ENCODE measurements at regions not wholly inside any gene's neighbourhood (a gene's known extent, or its start where the extent isn't known, plus 50 kb on each side); places are given as distances from the start of the nearest gene placed in this dataset.

GRCh38 chr19:23547816-23548430 lies 139.1 kb downstream of the ZNF675 start:
- no peaks in the 10 kb centered on the region for H3K27me3 ChIP-seq (ENCODE audit: control insufficient read depth, insufficient read depth, low read length, poor library complexity, severe bottlenecking)
- peaks cover 47% of the 10 kb centered on the region for H3K9me3 ChIP-seq (ENCODE audit: control insufficient read depth, low read length)
- peaks cover 61% of the 10 kb centered on the region for H3K9me3 Mint-ChIP-seq
- H3K27ac Mint-ChIP-seq: no peak overlapping the region
- peaks cover 9% of the 10 kb centered on the region for H3K4me1 Mint-ChIP-seq
- WGBS, 2 experiments (ENCODE audit: insufficient coverage in 1 of 2, insufficient read length in 1 of 2): 80 to 84% methylated on average over 10 to 11 of the region's 11 CpGs
- no peak for TF ChIP-seq CTCF (conservative IDR thresholded peaks at IDR 0.05)
- H3K36me3 ChIP-seq (ENCODE audit: control insufficient read depth, insufficient read depth, low read length): no peaks in the 10 kb centered on the region
- no peak overlapping the region for H3K27ac ChIP-seq (ENCODE audit: low read depth, low read length)
- no peak for DNase-seq
- H3K36me3 Mint-ChIP-seq (ENCODE audit: low read depth): no peaks in the 10 kb centered on the region
- peaks cover 4% of the 10 kb centered on the region for H3K27me3 Mint-ChIP-seq (ENCODE audit: insufficient read depth)
- H3K4me3 Mint-ChIP-seq: no peak overlapping the region
- no peaks in the 10 kb centered on the region for H3K4me1 ChIP-seq (ENCODE audit: control insufficient read depth, insufficient read depth, low read length)
- no peak overlapping the region for H3K4me3 ChIP-seq (ENCODE audit: low read length)
- H3K9ac ChIP-seq (ENCODE audit: extremely low read depth, low read length, poor library complexity, severe bottlenecking): no peak overlapping the region

GRCh38 chr19:23547156-23547555 lies 139.9 kb downstream of the ZNF675 start:
- peaks cover 51% of the 10 kb centered on the region for H3K9me3 ChIP-seq (ENCODE audit: control insufficient read depth, low read length)
- H3K4me1 ChIP-seq (ENCODE audit: control insufficient read depth, insufficient read depth, low read length): no peaks in the 10 kb centered on the region
- DNase-seq: no peak
- TF ChIP-seq CTCF (conservative IDR thresholded peaks at IDR 0.05): no peak
- WGBS, 2 experiments (ENCODE audit: insufficient coverage in 1 of 2, insufficient read length in 1 of 2): 83 to 89% methylated on average over 2 to 3 of the region's 3 CpGs
- no peak overlapping the region for H3K4me3 ChIP-seq (ENCODE audit: low read length)
- H3K27me3 ChIP-seq (ENCODE audit: control insufficient read depth, insufficient read depth, low read length, poor library complexity, severe bottlenecking): no peaks in the 10 kb centered on the region
- Mint-ChIP-seq H3K4me3 (no peak overlapping the region), H3K27ac (no peak overlapping the region), H3K4me1 (peaks cover 9% of the 10 kb centered on the region), H3K9me3 (peaks cover 65% of the 10 kb centered on the region), H3K27me3 (ENCODE audit: insufficient read depth) (peaks cover 4% of the 10 kb centered on the region), H3K36me3 (ENCODE audit: low read depth) (no peaks in the 10 kb centered on the region)
- no peaks in the 10 kb centered on the region for H3K36me3 ChIP-seq (ENCODE audit: control insufficient read depth, insufficient read depth, low read length)
- no peak overlapping the region for H3K27ac ChIP-seq (ENCODE audit: low read depth, low read length)
- H3K9ac ChIP-seq (ENCODE audit: extremely low read depth, low read length, poor library complexity, severe bottlenecking): no peak overlapping the region

- Mint-ChIP-seq H3K4me1 (peaks cover 5% of the 10 kb centered on the region), H3K27ac (no peak overlapping the region), H3K4me3 (no peak overlapping the region), H3K9me3 (peaks cover 56% of the 10 kb centered on the region), H3K36me3 (ENCODE audit: low read depth) (no peaks in the 10 kb centered on the region), H3K27me3 (ENCODE audit: insufficient read depth) (peaks cover 4% of the 10 kb centered on the region)
- H3K9ac ChIP-seq (ENCODE audit: extremely low read depth, low read length, poor library complexity, severe bottlenecking): no peak overlapping the region
- DNase-seq: no peak
- whole genome bisulfite sequencing, 2 experiments (ENCODE audit: insufficient coverage in 1 of 2, insufficient read length in 1 of 2): 56 to 68% methylated on average over 2 of the region's 2 CpGs
- no peaks in the 10 kb centered on the region for H3K36me3 ChIP-seq (ENCODE audit: control insufficient read depth, insufficient read depth, low read length)
- peaks cover 81% of the 10 kb centered on the region for H3K9me3 ChIP-seq (ENCODE audit: control insufficient read depth, low read length)
- no peak overlapping the region for H3K4me3 ChIP-seq (ENCODE audit: low read length)
- TF ChIP-seq CTCF (conservative IDR thresholded peaks at IDR 0.05): no peak
- H3K4me1 ChIP-seq (ENCODE audit: control insufficient read depth, insufficient read depth, low read length): no peaks in the 10 kb centered on the region
- no peaks in the 10 kb centered on the region for H3K27me3 ChIP-seq (ENCODE audit: control insufficient read depth, insufficient read depth, low read length, poor library complexity, severe bottlenecking)
- no peak overlapping the region for H3K27ac ChIP-seq (ENCODE audit: low read depth, low read length)
Observed at GRCh38 chr19:23543351-23543750, 143.7 kb downstream of the ZNF675 start.

All from endodermal cell (in vitro differentiated cells).